ENCODE measurements at regions not wholly inside any gene's neighbourhood (a gene's known extent, or its start where the extent isn't known, plus 50 kb on each side); places are given as distances from the start of the nearest gene placed in this dataset.
"Not testable (repeated sequence)": the region's sequence is repeated elsewhere in the genome, so short reads cannot be mapped to it uniquely, and the experiment has no call there.

GRCh38 chr6:84975316-84975715 is 210.9 kb upstream of the TBX18 start:
- Histone ChIP-seq H3K4me3 (no peak overlapping the region), H3K4me1 (no peaks in the 10 kb centered on the region), H3K27ac (no peak overlapping the region), H3K9me3 (no peaks in the 10 kb centered on the region), H3K36me3 (no peaks in the 10 kb centered on the region), H3K27me3 (no peaks in the 10 kb centered on the region)
- no peak for DNase-seq (ENCODE audit: low spot score in 2 of 2)
- WGBS, 2 donors: 79 to 85% methylated on average over 1 of the region's 1 CpG
- TF ChIP-seq, protein P1, sequence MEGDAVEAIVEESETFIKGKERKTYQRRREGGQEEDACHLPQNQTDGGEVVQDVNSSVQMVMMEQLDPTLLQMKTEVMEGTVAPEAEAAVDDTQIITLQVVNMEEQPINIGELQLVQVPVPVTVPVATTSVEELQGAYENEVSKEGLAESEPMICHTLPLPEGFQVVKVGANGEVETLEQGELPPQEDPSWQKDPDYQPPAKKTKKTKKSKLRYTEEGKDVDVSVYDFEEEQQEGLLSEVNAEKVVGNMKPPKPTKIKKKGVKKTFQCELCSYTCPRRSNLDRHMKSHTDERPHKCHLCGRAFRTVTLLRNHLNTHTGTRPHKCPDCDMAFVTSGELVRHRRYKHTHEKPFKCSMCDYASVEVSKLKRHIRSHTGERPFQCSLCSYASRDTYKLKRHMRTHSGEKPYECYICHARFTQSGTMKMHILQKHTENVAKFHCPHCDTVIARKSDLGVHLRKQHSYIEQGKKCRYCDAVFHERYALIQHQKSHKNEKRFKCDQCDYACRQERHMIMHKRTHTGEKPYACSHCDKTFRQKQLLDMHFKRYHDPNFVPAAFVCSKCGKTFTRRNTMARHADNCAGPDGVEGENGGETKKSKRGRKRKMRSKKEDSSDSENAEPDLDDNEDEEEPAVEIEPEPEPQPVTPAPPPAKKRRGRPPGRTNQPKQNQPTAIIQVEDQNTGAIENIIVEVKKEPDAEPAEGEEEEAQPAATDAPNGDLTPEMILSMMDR (IDR thresholded peaks at IDR 0.05): no peak
- TF ChIP-seq EP300 (IDR thresholded peaks at IDR 0.05): no peak
- no peak for TF ChIP-seq POLR2A (IDR thresholded peaks at IDR 0.05)

- Histone ChIP-seq H3K9me3 (peaks cover 0 to 8% (median 0%) of the 10 kb centered on the region in 4 donors), H3K4me1 (no peaks in the 10 kb centered on the region), H3K4me3 (no peak overlapping the region), H3K27ac (no peak overlapping the region), H3K36me3 (no peaks in the 10 kb centered on the region), H3K27me3 (no peaks in the 10 kb centered on the region)
- no peak for DNase-seq (ENCODE audit: low spot score in 2 of 2)
- 65 to 68% methylated on average over 2 of the region's 2 CpGs for WGBS, 2 donors
- TF ChIP-seq EP300 (IDR thresholded peaks at IDR 0.05) (no peak), POLR2A (IDR thresholded peaks at IDR 0.05) (no peak)
- TF ChIP-seq, protein P1 (IDR thresholded peaks at IDR 0.05): no peak
Measured at GRCh38 chr6:84973606-84974005, 209.2 kb upstream of the TBX18 start.

- Histone ChIP-seq H3K36me3 (no peaks in the 10 kb centered on the region), H3K4me1 (no peaks in the 10 kb centered on the region), H3K4me3 (no peak overlapping the region), H3K27me3 (no peaks in the 10 kb centered on the region), H3K27ac (no peak overlapping the region), H3K9me3 (peaks cover 0 to 31% (median 0%) of the 10 kb centered on the region in 4 donors)
- TF ChIP-seq, protein P1 (IDR thresholded peaks at IDR 0.05): no peak
- no peak for TF ChIP-seq POLR2A (IDR thresholded peaks at IDR 0.05)
- TF ChIP-seq EP300 (IDR thresholded peaks at IDR 0.05): no peak
- 94 to 95% methylated on average over 11 of the region's 11 CpGs for WGBS, 2 donors
- no peak for DNase-seq (ENCODE audit: low spot score in 2 of 2)
Measured at GRCh38 chr6:84967965-84968364, 203.6 kb upstream of the TBX18 start.

GRCh38 chr6:84967389-84967788 is 203.0 kb upstream of the TBX18 start:
- Histone ChIP-seq H3K36me3 (no peaks in the 10 kb centered on the region), H3K4me3 (no peak overlapping the region), H3K27ac (no peak overlapping the region), H3K9me3 (peaks cover 0 to 31% (median 0%) of the 10 kb centered on the region in 4 donors), H3K4me1 (no peaks in the 10 kb centered on the region), H3K27me3 (no peaks in the 10 kb centered on the region)
- DNase-seq (ENCODE audit: low spot score in 2 of 2): no peak
- TF ChIP-seq, protein P1 (IDR thresholded peaks at IDR 0.05): peak in 1 of 5 experiments; percentile 12
- TF ChIP-seq POLR2A (IDR thresholded peaks at IDR 0.05): no peak
- WGBS, 2 donors: 68 to 71% methylated on average over 7 of the region's 7 CpGs

- Histone ChIP-seq H3K36me3 (no peaks in the 10 kb centered on the region), H3K27ac (no peak overlapping the region), H3K9me3 (peaks cover 0 to 28% (median 0%) of the 10 kb centered on the region in 4 donors), H3K27me3 (no peaks in the 10 kb centered on the region), H3K4me3 (no peak overlapping the region), H3K4me1 (no peaks in the 10 kb centered on the region)
- no peak for DNase-seq (ENCODE audit: low spot score in 2 of 2)
- TF ChIP-seq, protein P1 (IDR thresholded peaks at IDR 0.05): no peak
- TF ChIP-seq EP300 (IDR thresholded peaks at IDR 0.05): no peak
- no peak for TF ChIP-seq POLR2A (IDR thresholded peaks at IDR 0.05)
- 26 to 34% methylated on average over 2 of the region's 2 CpGs for WGBS, 2 donors
Measured at GRCh38 chr6:84953111-84953755, 188.8 kb upstream of the TBX18 start.

- H3K4me1 ChIP-seq; DNase-seq (ENCODE audit: low spot score in 2 of 2); H3K4me3 ChIP-seq; H3K36me3 ChIP-seq; H3K27ac ChIP-seq; H3K27me3 ChIP-seq: not testable (repeated sequence)
- WGBS, 2 donors: 84 to 87% methylated on average over 7 of the region's 7 CpGs
- peaks cover 0 to 46% (median 5%) of the 10 kb centered on the region in 4 donors for H3K9me3 ChIP-seq
Measured at GRCh38 chr6:84944926-84945325, 180.5 kb upstream of the TBX18 start.
